HepG2 (cell line): ENCODE measurements at regions not wholly inside any gene's neighbourhood (a gene's known extent, or its start where the extent isn't known, plus 50 kb on each side); places are given as distances from the start of the nearest gene placed in this dataset.

Experiments used
- EP300 ChIP-seq, 3 experiments: sonication (generic) in 1 of 3; formaldehyde crosslinking in 1 of 3; IDR thresholded peaks; 2 replicates each; pipeline versions ENCODE4 v1.5.1 to v1.6.1; 2011 to 2020; ENCODE audit warnings: low read depth in 2 of 3, low read length in 2 of 3, borderline replicate concordance in 1 of 3, improper control_type of control experiment in 1 of 3, mild to moderate bottlenecking in 1 of 3, missing genetic modification reagents in 1 of 3, moderate library complexity in 1 of 3
- FOSL1 ChIP-seq: sonication (generic); formaldehyde crosslinking; IDR thresholded peaks from 2 replicates; pipeline ENCODE4 v1.9.0; 2021; ENCODE audit warnings: missing genetic modification reagents, borderline replicate concordance
- FOXJ3 ChIP-seq: sonication (generic); formaldehyde crosslinking; IDR thresholded peaks from 2 replicates; pipeline ENCODE4 v1.4.0; 2020; ENCODE audit warnings: missing genetic modification reagents, mild to moderate bottlenecking, borderline replicate concordance
- MAFK ChIP-seq, 2 experiments: IDR thresholded peaks in 1 of 2; conservative IDR thresholded peaks in 1 of 2; 2 replicates each; pipeline ENCODE4 v1.6.1; 2011; ENCODE audit warnings: improper control_type of control experiment in 2 of 2, low read length in 2 of 2
- NPAS2 ChIP-seq: sonication (generic); formaldehyde crosslinking; IDR thresholded peaks from 2 replicates; pipeline ENCODE4 v1.8.0; 2022; ENCODE audit warnings: mild to moderate bottlenecking, missing genetic modification reagents, borderline replicate concordance
- PCBP1 ChIP-seq: fragments of 200-400 bp; formaldehyde crosslinking; IDR thresholded peaks from 2 replicates; pipeline ENCODE4 v1.6.1; 2017; ENCODE audit warnings: mild to moderate bottlenecking, low read depth, low read length, borderline replicate concordance
- POLR2A ChIP-seq, 2 experiments: IDR thresholded peaks; 2 replicates each; pipeline ENCODE4 v1.6.1; 2011; ENCODE audit warnings: low read depth in 2 of 2, low read length in 2 of 2, mild to moderate bottlenecking in 1 of 2, moderate library complexity in 1 of 2; ENCODE audit not compliant: insufficient read depth in 1 of 2
- RFX5 ChIP-seq: IDR thresholded peaks from 2 replicates; pipeline ENCODE4 v1.6.1; 2011; ENCODE audit warnings: low read depth, low read length, improper control_type of control experiment
- RXRB ChIP-seq: IDR thresholded peaks from 2 replicates; pipeline ENCODE4 v1.6.1; 2016; ENCODE audit warnings: borderline replicate concordance, missing genetic modification reagents, missing compliant biosample characterization
- ZNF780A ChIP-seq: sonication (generic); formaldehyde crosslinking; IDR thresholded peaks from 2 replicates; pipeline ENCODE4 v1.8.0; 2022; ENCODE audit warnings: mild to moderate bottlenecking, missing genetic modification reagents, moderate library complexity
- TF ChIP-seq, protein P1 (sequence below): sonication (generic); formaldehyde crosslinking; IDR thresholded peaks from 2 replicates; pipeline ENCODE4 v1.4.0; 2020; ENCODE audit warnings: missing genetic modification reagents, mild to moderate bottlenecking, borderline replicate concordance
- TF ChIP-seq, protein P2 (sequence below): sonication (generic); formaldehyde crosslinking; IDR thresholded peaks from 2 replicates; pipeline ENCODE4 v1.5.0; 2020; ENCODE audit warnings: mild to moderate bottlenecking, missing genetic modification reagents, moderate library complexity
- TF ChIP-seq, protein P3 (sequence below): IDR thresholded peaks from 2 replicates; pipeline ENCODE4 v1.6.1; 2016; ENCODE audit warnings: low read depth

DNA sequence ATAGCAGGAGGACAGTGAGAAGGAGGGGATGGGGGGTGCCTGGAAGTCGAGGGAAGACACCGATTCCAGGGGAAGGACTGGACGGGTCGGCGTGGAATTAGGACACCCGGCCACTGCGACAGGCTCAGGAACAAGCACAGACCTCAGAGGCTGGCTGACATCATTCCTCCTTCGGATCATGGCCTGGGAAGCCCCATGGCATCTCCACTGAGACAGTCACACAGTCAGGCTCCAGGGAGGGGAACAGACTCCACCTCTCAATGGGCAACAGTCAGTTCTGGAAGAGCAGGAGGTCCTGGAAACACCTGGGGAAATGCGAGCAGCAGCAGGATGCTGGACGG, 67.9 kb upstream of the FBRSL1 start:
- TF ChIP-seq, protein P1, sequence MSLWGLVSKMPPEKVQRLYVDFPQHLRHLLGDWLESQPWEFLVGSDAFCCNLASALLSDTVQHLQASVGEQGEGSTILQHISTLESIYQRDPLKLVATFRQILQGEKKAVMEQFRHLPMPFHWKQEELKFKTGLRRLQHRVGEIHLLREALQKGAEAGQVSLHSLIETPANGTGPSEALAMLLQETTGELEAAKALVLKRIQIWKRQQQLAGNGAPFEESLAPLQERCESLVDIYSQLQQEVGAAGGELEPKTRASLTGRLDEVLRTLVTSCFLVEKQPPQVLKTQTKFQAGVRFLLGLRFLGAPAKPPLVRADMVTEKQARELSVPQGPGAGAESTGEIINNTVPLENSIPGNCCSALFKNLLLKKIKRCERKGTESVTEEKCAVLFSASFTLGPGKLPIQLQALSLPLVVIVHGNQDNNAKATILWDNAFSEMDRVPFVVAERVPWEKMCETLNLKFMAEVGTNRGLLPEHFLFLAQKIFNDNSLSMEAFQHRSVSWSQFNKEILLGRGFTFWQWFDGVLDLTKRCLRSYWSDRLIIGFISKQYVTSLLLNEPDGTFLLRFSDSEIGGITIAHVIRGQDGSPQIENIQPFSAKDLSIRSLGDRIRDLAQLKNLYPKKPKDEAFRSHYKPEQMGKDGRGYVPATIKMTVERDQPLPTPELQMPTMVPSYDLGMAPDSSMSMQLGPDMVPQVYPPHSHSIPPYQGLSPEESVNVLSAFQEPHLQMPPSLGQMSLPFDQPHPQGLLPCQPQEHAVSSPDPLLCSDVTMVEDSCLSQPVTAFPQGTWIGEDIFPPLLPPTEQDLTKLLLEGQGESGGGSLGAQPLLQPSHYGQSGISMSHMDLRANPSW (CRISPR knock-in tag) = no peak
- TF ChIP-seq FOXJ3 (CRISPR knock-in tag) (no peak), NPAS2 (CRISPR knock-in tag) (no peak), FOSL1 (CRISPR knock-in tag) (no peak), POLR2A (IDR thresholded peaks at IDR 0.05; ENCODE audit: insufficient read depth in 1 of 2, low read depth in 2 of 2, low read length in 2 of 2) (no peak), RXRB (CRISPR knock-in tag) (no peak), EP300 (IDR thresholded peaks at IDR 0.05; ENCODE audit: low read depth in 2 of 2, low read length in 2 of 2) (no peak), EP300 (CRISPR knock-in tag; IDR thresholded peaks at IDR 0.05; ENCODE audit: borderline replicate concordance) (no peak), ZNF780A (no peak), RFX5 (no peak), PCBP1 (no peak), MAFK (conservative IDR thresholded peaks at IDR 0.05 in 1 of 2, IDR thresholded peaks at IDR 0.05 in 1 of 2; ENCODE audit: low read length in 2 of 2) (no peak)
- TF ChIP-seq, protein P2, sequence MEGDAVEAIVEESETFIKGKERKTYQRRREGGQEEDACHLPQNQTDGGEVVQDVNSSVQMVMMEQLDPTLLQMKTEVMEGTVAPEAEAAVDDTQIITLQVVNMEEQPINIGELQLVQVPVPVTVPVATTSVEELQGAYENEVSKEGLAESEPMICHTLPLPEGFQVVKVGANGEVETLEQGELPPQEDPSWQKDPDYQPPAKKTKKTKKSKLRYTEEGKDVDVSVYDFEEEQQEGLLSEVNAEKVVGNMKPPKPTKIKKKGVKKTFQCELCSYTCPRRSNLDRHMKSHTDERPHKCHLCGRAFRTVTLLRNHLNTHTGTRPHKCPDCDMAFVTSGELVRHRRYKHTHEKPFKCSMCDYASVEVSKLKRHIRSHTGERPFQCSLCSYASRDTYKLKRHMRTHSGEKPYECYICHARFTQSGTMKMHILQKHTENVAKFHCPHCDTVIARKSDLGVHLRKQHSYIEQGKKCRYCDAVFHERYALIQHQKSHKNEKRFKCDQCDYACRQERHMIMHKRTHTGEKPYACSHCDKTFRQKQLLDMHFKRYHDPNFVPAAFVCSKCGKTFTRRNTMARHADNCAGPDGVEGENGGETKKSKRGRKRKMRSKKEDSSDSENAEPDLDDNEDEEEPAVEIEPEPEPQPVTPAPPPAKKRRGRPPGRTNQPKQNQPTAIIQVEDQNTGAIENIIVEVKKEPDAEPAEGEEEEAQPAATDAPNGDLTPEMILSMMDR = no peak
- TF ChIP-seq, protein P3, sequence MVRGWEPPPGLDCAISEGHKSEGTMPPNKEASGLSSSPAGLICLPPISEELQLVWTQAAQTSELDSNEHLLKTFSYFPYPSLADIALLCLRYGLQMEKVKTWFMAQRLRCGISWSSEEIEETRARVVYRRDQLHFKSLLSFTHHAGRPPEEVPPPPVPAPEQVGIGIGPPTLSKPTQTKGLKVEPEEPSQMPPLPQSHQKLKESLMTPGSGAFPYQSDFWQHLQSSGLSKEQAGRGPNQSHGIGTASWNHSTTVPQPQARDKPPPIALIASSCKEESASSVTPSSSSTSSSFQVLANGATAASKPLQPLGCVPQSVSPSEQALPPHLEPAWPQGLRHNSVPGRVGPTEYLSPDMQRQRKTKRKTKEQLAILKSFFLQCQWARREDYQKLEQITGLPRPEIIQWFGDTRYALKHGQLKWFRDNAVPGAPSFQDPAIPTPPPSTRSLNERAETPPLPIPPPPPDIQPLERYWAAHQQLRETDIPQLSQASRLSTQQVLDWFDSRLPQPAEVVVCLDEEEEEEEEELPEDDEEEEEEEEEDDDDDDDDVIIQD = no peak
